SK-N-SH treated with all-trans-retinoic acid at 6 μM for 48 hours (cell line): ENCODE measurements at regions not wholly inside any gene's neighbourhood (a gene's known extent, or its start where the extent isn't known, plus 50 kb on each side); places are given as distances from the start of the nearest gene placed in this dataset.

ENCODE experiments used
- ARNTL ChIP-seq: fragments of 450-650 bp; formaldehyde crosslinking; IDR thresholded peaks from 2 replicates; pipeline ENCODE4 v1.5.0; 2020; ENCODE audit warnings: low read depth, mild to moderate bottlenecking, moderate library complexity, borderline replicate concordance
- CSDC2 ChIP-seq: fragments of 250-450 bp; sonication (Bioruptor Pico); IDR thresholded peaks from 2 replicates; pipeline ENCODE4 v1.5.0; 2020; ENCODE audit warnings: mild to moderate bottlenecking, moderate library complexity
- CSRNP3 ChIP-seq: fragments of 250-450 bp; sonication (Bioruptor Pico); IDR thresholded peaks from 2 replicates; pipeline ENCODE4 v1.5.1; 2021; ENCODE audit warnings: mild to moderate bottlenecking, moderate library complexity
- OSR1 ChIP-seq: fragments of 250-450 bp; sonication (Bioruptor Pico); IDR thresholded peaks from 2 replicates; pipeline ENCODE4 v1.8.0; 2022; ENCODE audit warnings: moderate library complexity, mild to moderate bottlenecking, inconsistent platforms
- ZC3H10 ChIP-seq: fragments of 250-450 bp; sonication (Bioruptor Pico); IDR thresholded peaks from 2 replicates; pipeline ENCODE4 v1.5.1; 2021; ENCODE audit warnings: mild to moderate bottlenecking, moderate library complexity
- ZFP3 ChIP-seq: fragments of 250-450 bp; sonication (Bioruptor Pico); IDR thresholded peaks from 2 replicates; pipeline ENCODE4 v1.5.0; 2020; ENCODE audit warnings: mild to moderate bottlenecking, moderate library complexity
- ZNF565 ChIP-seq: fragments of 450-650 bp; formaldehyde crosslinking; conservative IDR thresholded peaks from 2 replicates; pipeline ENCODE4 v1.5.0; 2020; ENCODE audit warnings: low read depth, mild to moderate bottlenecking, moderate library complexity
- TF ChIP-seq, protein P1 (sequence below): fragments of 250-450 bp; sonication (Bioruptor Pico); IDR thresholded peaks from 2 replicates; pipeline ENCODE4 v1.8.0; 2020; ENCODE audit warnings: mild to moderate bottlenecking, moderate library complexity, borderline replicate concordance
- TF ChIP-seq, protein P2 (sequence below): fragments of 250-450 bp; sonication (Bioruptor Pico); IDR thresholded peaks from 2 replicates; pipeline ENCODE4 v1.5.0; 2020; ENCODE audit warnings: mild to moderate bottlenecking, moderate library complexity
- TF ChIP-seq, protein P3 (sequence below): fragments of 250-450 bp; sonication (Bioruptor Pico); IDR thresholded peaks from 2 replicates; pipeline ENCODE4 v1.8.0; 2021; ENCODE audit warnings: low read depth, mild to moderate bottlenecking, moderate library complexity, borderline replicate concordance

DNA sequence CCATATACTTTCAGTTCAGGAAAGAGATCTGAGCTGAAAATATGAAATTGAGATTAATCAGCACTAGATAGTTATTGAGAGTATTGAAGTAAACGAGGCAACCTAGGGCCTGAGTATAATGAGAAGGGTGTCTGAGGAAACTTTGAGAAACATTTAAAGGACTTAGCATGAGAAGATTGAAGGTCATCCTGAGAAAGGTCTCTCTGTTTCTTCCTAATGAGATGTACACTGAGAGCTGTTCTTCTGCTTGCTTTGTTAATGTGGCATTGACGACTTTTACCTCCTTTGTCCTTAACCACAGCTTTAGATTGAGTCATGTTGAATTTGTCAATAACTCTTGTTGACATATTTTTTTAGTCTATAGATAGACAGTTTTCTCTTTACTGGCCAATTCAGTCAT is 145.1 kb upstream of the ACTBL2 start:
- TF ChIP-seq ZC3H10 (CRISPR knock-in tag) (no peak), OSR1 (CRISPR knock-in tag) (no peak), CSRNP3 (CRISPR knock-in tag) (no peak), ZFP3 (no peak), CSDC2 (CRISPR knock-in tag) (no peak), ARNTL (no peak), ZNF565 (CRISPR knock-in tag) (no peak)
- TF ChIP-seq, protein P1, sequence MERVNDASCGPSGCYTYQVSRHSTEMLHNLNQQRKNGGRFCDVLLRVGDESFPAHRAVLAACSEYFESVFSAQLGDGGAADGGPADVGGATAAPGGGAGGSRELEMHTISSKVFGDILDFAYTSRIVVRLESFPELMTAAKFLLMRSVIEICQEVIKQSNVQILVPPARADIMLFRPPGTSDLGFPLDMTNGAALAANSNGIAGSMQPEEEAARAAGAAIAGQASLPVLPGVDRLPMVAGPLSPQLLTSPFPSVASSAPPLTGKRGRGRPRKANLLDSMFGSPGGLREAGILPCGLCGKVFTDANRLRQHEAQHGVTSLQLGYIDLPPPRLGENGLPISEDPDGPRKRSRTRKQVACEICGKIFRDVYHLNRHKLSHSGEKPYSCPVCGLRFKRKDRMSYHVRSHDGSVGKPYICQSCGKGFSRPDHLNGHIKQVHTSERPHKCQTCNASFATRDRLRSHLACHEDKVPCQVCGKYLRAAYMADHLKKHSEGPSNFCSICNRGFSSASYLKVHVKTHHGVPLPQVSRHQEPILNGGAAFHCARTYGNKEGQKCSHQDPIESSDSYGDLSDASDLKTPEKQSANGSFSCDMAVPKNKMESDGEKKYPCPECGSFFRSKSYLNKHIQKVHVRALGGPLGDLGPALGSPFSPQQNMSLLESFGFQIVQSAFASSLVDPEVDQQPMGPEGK (CRISPR knock-in tag) = no peak
- TF ChIP-seq, protein P2, sequence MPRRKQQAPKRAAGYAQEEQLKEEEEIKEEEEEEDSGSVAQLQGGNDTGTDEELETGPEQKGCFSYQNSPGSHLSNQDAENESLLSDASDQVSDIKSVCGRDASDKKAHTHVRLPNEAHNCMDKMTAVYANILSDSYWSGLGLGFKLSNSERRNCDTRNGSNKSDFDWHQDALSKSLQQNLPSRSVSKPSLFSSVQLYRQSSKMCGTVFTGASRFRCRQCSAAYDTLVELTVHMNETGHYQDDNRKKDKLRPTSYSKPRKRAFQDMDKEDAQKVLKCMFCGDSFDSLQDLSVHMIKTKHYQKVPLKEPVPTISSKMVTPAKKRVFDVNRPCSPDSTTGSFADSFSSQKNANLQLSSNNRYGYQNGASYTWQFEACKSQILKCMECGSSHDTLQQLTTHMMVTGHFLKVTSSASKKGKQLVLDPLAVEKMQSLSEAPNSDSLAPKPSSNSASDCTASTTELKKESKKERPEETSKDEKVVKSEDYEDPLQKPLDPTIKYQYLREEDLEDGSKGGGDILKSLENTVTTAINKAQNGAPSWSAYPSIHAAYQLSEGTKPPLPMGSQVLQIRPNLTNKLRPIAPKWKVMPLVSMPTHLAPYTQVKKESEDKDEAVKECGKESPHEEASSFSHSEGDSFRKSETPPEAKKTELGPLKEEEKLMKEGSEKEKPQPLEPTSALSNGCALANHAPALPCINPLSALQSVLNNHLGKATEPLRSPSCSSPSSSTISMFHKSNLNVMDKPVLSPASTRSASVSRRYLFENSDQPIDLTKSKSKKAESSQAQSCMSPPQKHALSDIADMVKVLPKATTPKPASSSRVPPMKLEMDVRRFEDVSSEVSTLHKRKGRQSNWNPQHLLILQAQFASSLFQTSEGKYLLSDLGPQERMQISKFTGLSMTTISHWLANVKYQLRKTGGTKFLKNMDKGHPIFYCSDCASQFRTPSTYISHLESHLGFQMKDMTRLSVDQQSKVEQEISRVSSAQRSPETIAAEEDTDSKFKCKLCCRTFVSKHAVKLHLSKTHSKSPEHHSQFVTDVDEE (CRISPR knock-in tag) = no peak
- TF ChIP-seq, protein P3, sequence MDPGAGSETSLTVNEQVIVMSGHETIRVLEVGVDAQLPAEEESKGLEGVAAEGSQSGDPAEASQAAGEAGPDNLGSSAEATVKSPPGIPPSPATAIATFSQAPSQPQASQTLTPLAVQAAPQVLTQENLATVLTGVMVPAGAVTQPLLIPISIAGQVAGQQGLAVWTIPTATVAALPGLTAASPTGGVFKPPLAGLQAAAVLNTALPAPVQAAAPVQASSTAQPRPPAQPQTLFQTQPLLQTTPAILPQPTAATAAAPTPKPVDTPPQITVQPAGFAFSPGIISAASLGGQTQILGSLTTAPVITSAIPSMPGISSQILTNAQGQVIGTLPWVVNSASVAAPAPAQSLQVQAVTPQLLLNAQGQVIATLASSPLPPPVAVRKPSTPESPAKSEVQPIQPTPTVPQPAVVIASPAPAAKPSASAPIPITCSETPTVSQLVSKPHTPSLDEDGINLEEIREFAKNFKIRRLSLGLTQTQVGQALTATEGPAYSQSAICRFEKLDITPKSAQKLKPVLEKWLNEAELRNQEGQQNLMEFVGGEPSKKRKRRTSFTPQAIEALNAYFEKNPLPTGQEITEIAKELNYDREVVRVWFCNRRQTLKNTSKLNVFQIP (CRISPR knock-in tag) = no peak
